Germinal center (tissue), 1 donor: ENCODE measurements at regions not wholly inside any gene's neighbourhood (a gene's known extent, or its start where the extent isn't known, plus 50 kb on each side); places are given as distances from the start of the nearest gene placed in this dataset.

ENCODE experiments used
- DNase-seq: peaks from one replicate; pipeline ENCODE4 v3.0.0; 2012; ENCODE audit warnings: mixed read lengths, low spot score

GRCh38 chr2:3138621-3139020, 239.0 kb downstream of the EIPR1 start:
- DNase-seq: no peak

- no peak for DNase-seq
These were observed 239.8 kb downstream of the EIPR1 start for GRCh38 chr2:3137651-3138300.

- DNase-seq: no peak
These were observed 241.9 kb downstream of the EIPR1 start for GRCh38 chr2:3135676-3136075.

GRCh38 chr2:3134026-3134571, 243.5 kb downstream of the EIPR1 start:
- DNase-seq: no peak

- DNase-seq: no peak
These were observed 244.7 kb downstream of the EIPR1 start for GRCh38 chr2:3132966-3133365.

GRCh38 chr2:3132466-3132865, 245.2 kb downstream of the EIPR1 start:
- no peak for DNase-seq

- no peak for DNase-seq
These were observed 245.8 kb downstream of the EIPR1 start for GRCh38 chr2:3131636-3132326.

GRCh38 chr2:3130889-3131635, 246.6 kb downstream of the EIPR1 start:
- no peak for DNase-seq

- no peak for DNase-seq
These were observed 247.2 kb downstream of the EIPR1 start for GRCh38 chr2:3130444-3130843.

GRCh38 chr2:3129867-3130266, 247.8 kb downstream of the EIPR1 start:
- no peak for DNase-seq

GRCh38 chr2:3128786-3129185, 248.8 kb downstream of the EIPR1 start:
- DNase-seq: no peak

GRCh38 chr2:3127710-3128109, 249.9 kb downstream of the EIPR1 start:
- no peak for DNase-seq

GRCh38 chr2:3126911-3127621, 250.6 kb downstream of the EIPR1 start:
- no peak for DNase-seq

- no peak for DNase-seq
These were observed 251.3 kb downstream of the EIPR1 start for GRCh38 chr2:3126171-3126910.

- no peak for DNase-seq
These were observed 251.9 kb downstream of the EIPR1 start for GRCh38 chr2:3125761-3126130.

GRCh38 chr2:3125001-3125760, 252.4 kb downstream of the EIPR1 start:
- DNase-seq: no peak

GRCh38 chr2:3122525-3122924, 255.1 kb downstream of the EIPR1 start:
- DNase-seq: no peak

GRCh38 chr2:3121601-3122000, 256.0 kb downstream of the EIPR1 start:
- no peak for DNase-seq

- no peak for DNase-seq
These were observed 259.9 kb downstream of the EIPR1 start for GRCh38 chr2:3117650-3118216.

- DNase-seq: no peak
These were observed 261.2 kb downstream of the EIPR1 start for GRCh38 chr2:3116371-3116770.
